Medulla oblongata (tissue), 1 donor: ENCODE measurements at regions not wholly inside any gene's neighbourhood (a gene's known extent, or its start where the extent isn't known, plus 50 kb on each side); places are given as distances from the start of the nearest gene placed in this dataset.
A peak's percentile ranks its signal among the peaks of the same experiment; 100 is the strongest.
"Not testable (repeated sequence)": the region's sequence is repeated elsewhere in the genome, so short reads cannot be mapped to it uniquely, and the experiment has no call there.

Experiments used
- DNase-seq: peaks from one replicate; pipeline ENCODE4 v3.0.0-alpha.2; 2015; ENCODE audit errors: extremely low spot score

DNA sequence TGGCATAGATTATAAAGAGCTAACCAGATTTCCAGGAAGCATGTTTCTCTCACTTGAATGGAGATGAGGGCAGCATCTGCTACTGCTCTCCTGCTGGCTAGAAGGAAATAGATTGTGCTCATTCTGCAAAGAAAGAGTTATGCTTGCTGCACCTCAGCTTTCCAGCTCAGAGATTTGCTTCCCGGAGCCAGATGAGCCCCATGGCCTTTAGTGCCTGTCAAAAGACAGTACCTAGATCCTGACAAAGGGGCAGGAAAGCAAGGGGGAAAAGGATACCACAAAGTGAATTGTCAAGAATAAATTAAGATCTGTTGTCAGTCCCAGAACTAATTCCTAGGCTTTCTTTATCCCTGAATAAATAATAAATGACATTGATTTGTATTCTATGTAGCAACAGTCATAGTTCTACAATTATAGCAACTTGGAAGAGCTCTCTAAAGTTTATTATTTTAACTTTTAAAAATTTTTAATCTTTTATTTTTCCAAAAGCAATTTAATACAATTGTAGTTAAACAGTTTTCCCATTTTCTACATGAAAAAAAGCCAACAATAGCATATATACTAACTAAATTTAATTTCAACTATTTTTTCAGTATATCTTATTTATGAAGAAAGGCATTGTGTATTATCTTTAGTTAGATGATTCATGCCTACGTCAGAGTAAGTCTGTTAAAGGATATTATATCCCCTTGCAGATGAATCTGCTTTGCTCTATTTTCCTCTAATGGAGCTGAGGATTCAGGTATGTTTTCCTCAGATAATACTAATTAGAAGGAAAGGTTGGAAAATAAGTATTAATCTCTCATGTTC, 306.1 kb upstream of the DDI1 start:
- DNase-seq, result no peak

DNA sequence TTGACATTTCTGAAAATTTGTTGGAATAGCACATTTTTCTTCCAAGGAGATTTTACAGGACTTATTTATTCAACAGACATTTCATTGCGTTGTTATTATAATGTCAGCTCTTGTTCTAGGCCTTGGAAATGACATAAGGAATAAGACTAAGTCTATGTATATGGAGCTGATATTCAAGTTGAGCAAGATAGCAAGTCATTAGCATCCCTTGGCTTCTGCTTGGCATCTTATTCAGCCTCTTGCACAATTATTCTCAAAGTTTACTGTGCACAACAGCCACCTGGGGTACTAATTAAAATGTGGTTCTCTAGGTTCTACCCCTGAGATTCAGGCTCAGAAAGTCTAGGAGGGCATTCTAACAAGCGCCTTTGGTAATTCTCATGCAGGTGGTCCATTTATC, 304.8 kb upstream of the DDI1 start:
- no peak for DNase-seq

DNA sequence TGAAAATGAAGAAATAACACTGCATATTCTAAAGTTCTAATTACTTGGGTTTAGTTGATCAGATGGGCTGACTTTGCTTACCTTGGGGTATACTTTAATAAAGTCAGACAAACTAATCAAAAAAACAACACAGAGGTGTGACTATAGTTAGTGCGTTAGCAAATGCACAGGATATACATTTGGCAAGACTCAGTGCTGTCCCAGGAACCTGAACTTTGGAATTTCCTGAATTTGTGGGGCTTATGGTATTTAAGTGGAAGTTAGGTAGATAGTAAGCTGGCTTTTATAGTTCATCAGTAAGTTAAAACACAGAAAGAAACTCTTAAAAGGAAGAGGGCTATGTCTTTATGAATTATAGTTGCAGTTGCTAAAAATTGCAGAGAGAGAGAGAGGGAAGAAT, 302.6 kb upstream of the DDI1 start:
- DNase-seq, result no peak

DNA sequence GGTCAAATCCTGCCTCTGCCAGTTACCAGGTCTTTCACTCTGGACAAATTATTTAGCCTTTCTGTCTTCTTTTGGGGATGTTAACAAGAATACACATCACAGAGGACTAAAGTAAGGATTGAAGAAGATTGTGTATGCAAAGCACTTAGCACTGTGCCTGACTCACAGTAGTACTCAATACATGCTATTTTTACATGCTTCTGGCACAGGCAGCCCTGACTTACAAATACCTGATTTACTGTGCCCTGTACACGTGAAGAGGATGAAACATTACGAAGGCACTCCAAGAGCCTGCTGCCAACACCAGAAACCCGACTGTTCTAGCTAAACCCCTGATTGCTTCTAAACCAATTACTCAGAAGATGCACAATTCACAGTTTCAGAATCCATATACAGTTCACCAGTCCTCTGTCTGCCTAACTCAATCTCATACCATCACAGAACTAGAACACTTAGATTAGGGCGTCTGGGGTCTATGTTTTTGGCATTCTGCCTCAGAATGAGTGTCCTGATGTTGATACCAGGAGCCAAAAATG, 300.9 kb upstream of the DDI1 start:
- no peak for DNase-seq

DNA sequence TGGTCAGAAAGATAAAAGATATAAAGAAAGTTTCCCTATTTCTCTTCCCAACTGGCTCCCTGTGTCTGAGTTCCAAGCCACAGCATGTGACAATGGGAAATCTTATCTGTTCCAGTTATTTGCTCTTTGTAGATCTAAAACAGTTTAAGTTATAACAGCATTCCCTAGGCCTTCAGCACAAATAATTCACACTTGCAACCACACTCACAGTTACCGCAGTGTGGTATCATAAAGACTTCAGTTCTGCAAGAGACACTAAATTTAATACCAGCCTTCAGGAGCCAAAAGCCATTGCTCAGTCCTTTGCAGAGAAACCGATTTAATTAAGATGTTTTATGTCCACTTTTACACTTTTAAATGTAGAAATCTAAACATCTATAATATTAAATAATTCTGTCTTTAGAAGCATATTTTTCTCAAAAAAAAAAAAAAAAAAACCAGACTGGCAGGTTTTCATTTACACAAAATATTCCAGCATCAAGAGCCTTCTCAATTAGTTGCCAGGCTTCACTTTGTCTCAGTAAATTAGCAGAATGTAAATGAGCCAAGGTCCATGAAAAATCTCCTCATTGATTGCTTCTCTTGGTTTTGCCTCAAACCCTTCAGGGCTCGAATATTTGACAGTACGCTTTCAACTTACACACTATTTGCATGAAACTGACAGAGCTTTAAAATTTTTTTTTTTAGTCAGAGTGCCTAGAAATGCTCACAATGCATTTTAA, 300.0 kb upstream of the DDI1 start:
- DNase-seq, result no peak

DNA sequence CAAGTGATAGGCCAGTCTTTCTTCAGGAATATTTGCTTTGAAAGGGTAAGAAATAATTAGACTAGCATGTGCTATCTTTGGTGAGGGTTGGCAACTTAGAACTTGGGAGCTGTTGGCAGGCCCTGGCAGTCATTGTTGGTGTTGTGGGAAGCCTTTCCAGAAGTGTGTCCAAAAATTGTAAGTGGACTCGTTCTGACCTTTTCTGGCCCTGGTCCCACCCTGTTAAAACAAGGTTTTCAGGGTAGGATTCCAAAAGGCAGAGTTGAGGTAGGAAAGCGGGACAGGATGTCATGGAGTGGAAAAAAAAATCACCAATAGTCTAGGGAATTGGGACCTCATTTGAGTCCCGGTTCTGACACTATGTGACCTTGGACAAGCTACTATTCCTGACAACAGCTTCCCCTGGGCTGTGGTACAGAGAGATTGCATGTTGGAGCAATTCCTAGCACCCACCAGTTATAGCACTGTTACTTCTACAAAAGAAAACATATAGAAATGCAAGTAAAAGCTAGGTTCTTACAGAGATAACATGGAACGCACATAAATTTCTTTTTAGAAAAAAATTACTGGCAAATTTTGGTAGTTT, 299.3 kb upstream of the DDI1 start:
- no peak for DNase-seq

DNA sequence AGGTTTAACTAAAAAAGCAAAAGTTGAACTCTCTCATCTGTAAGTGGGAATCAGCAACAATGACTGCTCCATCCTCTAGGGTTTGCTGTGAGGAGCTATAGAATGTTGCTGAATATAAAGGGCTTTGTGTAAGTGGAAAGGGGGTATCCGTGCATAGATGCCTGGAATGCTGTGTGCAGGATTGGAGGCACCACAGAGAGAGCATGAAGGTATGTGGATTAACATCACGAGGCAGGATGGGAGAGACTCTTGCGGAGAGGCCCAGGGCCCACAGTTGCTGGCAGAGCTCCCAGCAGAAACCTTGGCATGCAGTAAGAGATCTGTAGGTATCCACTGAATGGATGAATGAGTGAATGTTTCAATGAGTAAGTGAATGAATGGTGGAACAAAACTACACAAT, 298.7 kb upstream of the DDI1 start:
- DNase-seq, result no peak

DNA sequence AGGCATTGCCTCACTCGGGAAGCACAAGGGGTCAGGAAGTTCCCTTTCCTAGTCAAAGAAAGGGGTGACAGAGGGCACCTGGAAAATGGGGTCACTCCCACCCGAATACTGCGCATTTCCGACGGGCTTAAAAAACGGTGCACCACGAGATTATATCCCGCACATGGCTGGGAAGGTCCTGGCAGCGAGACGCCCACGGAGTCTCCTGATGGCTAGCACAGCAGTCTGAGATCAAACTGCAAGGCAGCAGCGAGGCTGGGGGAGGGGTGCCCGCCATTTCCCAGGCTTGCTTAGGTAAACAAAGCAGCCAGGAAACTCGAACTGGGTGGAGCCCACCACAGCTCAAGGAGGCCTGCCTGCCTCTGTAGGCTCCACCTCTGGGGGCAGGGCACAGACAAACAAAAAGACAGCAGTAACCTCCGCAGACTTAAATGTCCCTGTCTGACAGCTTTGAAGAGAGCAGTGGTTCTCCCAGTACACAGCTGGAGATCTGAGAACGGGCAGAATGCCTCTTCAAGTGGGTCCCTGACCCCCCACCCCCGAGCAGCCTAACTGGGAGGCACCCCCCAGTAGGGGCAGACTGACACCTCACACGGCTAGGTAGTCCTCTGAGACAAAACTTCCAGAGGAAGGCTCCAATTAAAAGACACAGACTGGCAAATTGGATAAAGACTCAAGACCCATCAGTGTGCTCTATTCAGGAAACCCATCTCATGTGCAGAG, 297.2 kb upstream of the DDI1 start:
- not testable (repeated sequence) for DNase-seq

DNA sequence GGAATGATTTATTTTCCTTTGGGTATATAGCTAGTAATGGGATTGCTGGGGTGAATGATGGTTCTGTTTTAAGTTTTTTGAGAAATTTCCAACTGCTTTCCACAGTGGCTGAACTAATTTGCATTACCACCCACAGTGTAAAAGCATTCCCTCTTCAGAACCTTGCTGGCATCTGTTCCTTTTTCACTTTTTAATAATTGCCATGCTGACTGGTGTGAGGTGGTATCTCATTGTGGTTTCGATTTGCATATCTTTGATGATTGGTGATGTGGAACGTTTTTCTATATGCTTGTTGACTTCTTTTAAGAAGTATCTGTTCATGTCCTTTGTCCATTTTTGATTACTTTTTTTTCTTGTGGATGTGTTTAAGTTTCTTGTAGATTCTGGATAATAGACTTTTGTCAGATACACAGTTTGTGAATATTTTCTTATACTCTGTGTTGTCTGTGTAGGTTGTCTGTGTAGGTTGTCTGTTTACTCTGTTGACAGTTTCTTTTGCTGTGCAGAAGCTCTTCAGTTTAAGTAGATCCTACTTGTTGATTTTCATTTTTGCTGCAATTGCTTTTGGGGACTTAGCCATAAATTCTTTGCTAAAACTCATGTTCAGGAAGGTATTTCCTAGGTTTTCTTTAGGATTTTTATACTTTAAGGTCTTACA, 291.8 kb upstream of the DDI1 start:
- DNase-seq, result no peak

DNA sequence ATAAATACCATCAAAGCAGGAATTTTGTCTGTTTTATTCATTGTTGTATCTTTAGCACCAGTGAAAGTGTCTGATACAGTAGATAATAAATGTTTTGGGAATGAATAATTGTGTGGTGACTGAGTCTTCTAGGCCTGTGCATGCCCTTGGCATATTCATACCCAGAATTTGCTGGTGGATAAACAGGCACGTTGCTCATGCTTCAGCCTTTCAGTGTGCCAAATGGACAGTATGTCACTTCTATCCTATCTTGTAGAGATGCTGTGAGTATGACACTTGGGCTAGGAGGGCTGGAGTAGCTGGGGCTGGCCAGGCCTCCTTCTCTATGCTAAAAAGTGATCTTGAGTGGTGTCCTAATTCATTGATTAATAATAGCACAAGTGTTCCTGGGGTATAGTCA, 287.3 kb upstream of the DDI1 start:
- DNase-seq, result no peak

DNA sequence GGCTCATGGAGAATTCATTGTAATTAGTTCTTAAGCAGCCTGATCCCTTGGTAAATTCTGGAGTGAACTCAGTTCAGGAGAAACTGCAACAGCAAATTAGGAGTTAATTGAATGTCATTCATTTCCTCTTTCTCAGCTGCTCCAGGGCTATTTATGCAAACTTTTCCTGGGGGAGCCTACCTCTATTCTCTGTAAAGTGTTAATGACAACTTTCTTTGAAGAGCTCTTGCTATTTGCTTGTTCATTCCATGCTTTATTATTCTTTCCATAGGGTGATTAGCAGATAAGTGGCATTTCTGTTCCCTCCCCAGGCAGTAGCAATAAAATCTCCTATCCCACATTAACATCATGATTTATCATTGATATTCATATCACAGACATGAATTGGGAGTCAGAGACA, 267.6 kb upstream of the DDI1 start:
- no peak for DNase-seq

DNA sequence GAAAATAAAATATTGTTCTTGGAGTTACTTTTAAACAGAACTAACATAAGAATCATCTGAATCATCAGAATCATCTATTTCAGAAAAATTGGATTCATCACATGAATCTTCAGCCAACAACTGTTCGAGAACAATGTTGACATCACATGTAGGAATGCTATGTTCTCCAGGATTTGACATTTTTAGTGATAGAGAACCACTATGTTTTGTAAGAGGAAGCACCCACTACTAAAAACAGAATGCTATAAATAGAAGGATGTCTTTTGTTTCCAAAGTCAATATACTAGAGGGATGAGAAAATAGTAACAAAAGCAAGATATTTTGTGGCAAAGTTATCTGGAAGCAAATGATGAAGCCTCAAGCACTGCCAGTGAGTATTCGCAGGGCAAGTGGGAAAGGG, 263.4 kb upstream of the DDI1 start:
- no peak for DNase-seq

DNA sequence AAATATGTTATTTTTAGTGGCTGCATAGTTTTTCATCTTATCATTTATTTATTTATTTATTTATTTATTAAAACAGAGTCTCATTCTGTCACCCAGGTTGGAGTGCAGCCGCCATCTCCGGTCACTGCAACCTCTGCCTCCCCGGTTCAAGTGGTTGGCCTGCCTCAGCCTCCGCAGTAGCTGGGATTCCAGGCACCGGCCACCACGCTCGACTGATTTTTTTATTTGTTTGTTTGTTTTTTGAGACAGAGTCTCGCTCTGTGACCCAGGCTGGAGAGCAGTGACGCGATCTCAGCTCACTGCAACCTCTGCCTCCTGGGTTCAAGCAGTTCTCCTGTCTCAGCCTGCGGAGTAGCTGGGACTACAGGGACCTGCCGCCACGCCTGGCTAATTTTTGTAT, 262.9 kb upstream of the DDI1 start:
- DNase-seq, result no peak

DNA sequence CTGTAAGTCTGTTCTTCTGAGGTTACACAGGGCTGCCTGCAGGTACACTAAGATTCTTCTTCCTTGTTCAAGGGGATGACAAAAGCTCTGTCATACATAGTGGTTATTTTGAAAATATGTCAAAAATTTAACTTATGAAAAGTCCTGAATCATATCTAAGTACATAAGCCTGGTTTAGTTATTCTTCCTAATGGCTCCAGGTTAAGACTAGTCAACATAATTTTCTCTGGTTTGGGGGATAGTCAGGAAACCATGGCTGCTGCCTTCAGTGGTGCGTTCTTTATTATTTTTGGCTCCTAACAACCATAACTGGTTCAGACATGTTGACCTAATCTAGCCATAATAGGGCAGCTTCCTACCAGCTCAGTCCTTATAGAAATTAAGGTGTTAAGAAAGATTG, 257.4 kb upstream of the DDI1 start:
- DNase-seq, result no peak

DNA sequence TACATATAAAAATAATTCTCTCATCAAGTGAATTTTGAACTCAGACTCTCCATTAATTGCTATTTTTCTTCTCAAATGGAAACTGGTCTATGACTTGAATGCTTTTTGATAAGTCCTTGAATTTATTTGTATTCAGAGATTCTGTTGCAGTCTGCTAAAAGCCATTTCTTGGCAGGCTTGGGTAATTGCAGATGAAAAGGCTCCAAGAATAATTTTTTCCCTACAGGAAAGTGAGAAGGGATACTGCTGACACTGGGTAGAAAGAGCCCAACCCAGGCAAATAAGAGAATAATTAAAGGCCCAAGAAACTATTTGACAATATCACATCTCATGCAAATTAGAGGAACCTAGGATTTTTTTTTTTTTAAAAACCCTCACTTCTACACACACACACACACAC, 246.5 kb upstream of the DDI1 start:
- peak; percentile 21 for DNase-seq

DNA sequence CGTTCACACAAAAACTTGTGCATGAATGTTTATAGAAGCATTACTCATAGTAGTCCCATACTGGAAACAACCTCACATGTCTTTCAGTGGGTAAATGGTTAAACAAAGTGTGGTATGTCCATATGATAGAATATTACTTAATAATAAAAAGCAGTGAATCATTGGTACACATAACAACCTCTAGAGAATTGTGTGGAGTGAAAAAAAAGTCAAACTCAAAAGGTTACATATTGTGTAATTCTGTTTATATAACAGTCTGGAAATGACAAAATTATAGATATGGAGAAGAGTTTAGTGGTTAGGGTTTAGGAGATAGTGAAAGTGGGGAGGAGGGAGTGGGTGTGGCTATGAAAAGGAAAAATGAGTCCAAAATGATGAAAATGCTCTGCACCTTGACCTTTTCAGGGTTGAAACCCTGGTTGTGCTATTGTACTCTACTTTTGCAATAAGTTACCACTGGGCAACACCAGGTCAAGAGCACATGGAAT, 243.4 kb upstream of the DDI1 start:
- no peak for DNase-seq

DNA sequence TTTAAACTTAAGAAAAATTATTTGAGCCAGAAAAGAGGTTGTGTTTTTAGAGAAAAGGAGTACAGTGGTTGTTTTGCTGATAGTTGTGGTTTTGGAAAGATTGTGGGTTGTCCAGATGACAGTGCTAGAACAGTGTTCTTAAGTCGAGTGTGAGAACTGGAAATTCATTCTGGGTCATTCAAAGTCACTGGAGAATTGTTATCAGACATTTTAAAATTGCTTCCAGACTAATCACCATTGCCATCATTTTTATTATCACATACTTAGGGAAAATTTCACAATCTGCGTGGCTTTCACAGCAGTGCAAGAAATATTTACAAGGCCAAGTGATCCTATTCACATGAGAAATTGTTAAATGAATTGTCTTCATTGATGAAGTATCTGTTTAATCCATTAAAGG, 242.2 kb upstream of the DDI1 start:
- no peak for DNase-seq

DNA sequence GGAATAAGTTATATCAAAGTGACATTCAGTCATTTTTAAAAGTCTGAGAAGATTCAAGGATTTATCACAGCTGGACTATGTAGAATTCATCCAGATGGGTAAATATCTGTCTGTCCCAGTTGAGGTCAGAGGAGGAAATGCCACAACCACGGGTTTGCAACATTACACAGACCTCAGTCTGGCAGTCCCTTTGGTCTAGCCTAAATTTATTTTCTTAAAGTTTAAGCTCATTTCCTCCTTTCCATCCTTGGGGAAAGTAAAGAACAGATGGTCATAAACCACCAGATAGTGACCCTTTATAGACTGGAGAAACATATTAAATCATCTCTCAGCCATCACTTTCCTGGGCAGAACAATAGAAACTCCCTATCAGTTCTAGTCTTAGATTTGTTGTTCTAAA, 238.4 kb upstream of the DDI1 start:
- no peak for DNase-seq

DNA sequence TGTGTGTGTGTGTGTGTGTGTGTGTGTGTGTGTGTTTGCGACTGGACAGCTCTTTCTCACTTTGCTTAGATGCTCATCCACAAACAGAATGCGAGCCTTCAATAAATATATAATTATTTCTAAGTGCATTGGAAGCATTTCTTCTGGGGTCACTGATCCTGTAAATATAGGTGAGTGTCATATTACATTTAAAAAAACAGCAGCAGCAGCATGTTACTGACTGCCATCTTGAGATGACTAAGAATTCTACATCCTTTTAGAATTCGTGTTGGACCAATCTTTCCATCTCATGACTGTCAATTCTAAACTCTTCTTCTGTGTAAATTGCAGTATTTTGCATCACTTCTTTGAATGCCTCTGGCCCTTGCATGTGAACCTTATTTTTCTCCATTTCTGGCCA, 238.0 kb upstream of the DDI1 start:
- DNase-seq, result no peak

DNA sequence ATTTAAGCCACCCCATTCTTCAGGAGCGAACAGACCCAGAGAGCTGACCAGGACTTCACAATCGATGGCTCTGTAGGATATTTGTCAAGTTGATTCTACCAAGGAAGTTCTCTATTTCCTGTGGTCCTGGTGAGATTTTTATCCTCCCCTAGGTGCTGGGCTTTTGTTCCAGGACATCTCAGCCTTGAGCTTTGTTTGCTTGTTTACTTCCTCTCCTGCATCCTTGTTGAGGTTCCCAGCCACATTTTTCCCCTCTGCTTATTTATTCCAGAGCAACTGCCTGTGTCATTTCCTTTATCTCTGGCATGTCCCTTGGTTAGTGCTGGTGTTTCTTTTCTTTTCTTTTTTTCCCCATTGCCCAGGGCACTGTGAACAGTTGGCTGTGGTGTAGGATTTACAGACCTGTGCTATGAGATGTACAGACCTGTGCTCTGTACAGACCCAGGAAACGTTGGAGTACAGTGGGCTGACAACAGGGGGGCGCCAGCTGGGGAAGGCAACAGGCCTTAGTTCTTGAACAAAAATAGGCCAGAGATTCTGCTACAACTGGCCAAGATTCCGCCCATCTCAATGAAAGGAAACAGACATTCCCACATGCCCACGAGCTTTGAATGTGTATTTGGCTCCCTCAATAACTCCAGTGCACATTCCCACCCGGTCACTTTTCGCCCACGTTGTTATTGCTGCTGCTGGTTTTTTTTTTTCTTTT, 235.9 kb upstream of the DDI1 start:
- DNase-seq, result no peak

DNA sequence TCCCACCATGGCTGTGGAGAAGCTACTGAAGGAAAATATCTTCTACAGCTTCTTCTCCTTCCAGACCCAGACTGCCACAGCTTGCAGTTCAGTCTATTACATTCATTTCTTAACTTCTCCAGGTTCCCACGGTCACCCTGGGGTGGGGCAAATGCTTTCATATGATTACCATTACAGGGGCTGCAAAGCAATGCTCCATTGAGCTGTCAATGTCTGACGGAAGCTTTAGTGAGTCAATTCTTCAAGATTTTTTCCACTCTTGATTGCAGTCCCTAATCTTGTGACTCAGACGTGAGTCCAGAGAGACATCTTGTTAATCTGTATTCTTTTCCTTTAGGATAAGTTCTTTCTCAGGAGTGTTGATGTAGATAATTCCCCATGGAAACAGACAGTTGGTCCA, 233.4 kb upstream of the DDI1 start:
- DNase-seq, result no peak
